IMR-90 (cell line): ENCODE measurements at regions not wholly inside any gene's neighbourhood (a gene's known extent, or its start where the extent isn't known, plus 50 kb on each side); places are given as distances from the start of the nearest gene placed in this dataset.

Source experiments
- BHLHE40 ChIP-seq: fragments of 150-350 bp; IDR thresholded peaks from 2 replicates; pipeline ENCODE4 v1.6.1; 2016; ENCODE audit warnings: mild to moderate bottlenecking, low read depth, low read length
- CEBPB ChIP-seq: IDR thresholded peaks from 2 replicates; pipeline ENCODE4 v1.6.1; 2012; ENCODE audit warnings: low read depth, low read length, improper control_type of control experiment
- POLR2A ChIP-seq: IDR thresholded peaks from 2 replicates; pipeline ENCODE4 v1.6.1; 2012; ENCODE audit warnings: mild to moderate bottlenecking, low read depth, low read length
- RAD21 ChIP-seq: IDR thresholded peaks from 2 replicates; pipeline ENCODE4 v1.6.1; 2012; ENCODE audit warnings: low read length, improper control_type of control experiment
- RCOR1 ChIP-seq: IDR thresholded peaks from 2 replicates; pipeline ENCODE4 v1.6.1; 2012; ENCODE audit warnings: mild to moderate bottlenecking, low read length, improper control_type of control experiment; ENCODE audit not compliant: insufficient replicate concordance
- SMC3 ChIP-seq: fragments of 150-350 bp; IDR thresholded peaks from 2 replicates; pipeline ENCODE4 v1.6.1; 2016; ENCODE audit warnings: low read depth, mild to moderate bottlenecking, antibody characterized with exemption, low read length, moderate library complexity
- TF ChIP-seq, protein P1 (sequence below): conservative IDR thresholded peaks from 2 replicates; pipeline ENCODE4 v1.5.1; 2012; ENCODE audit warnings: mild to moderate bottlenecking, low read depth, low read length, improper control_type of control experiment

DNA sequence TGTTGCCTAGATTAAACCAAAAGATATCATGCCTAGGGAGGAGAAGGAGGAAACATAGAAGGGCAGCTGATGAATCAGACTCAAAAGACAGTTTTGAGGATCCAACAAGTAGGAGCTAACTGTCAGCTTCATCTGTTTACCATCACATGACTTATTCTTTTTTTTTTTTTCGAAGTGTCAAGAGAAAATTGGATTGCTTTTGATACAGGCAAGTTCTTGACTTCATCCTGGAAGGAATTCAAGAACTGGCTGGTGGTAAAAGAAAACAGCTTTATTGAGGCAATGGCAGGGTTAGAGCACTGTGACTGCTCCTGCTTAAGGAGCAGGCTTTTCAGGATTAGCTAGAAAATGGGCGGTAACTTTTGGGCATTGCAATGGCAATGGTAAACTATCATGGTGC lies 227.5 kb upstream of the KCNMB2 start:
- TF ChIP-seq SMC3 = no peak
- TF ChIP-seq POLR2A = no peak
- TF ChIP-seq BHLHE40 = no peak
- TF ChIP-seq, protein P1, sequence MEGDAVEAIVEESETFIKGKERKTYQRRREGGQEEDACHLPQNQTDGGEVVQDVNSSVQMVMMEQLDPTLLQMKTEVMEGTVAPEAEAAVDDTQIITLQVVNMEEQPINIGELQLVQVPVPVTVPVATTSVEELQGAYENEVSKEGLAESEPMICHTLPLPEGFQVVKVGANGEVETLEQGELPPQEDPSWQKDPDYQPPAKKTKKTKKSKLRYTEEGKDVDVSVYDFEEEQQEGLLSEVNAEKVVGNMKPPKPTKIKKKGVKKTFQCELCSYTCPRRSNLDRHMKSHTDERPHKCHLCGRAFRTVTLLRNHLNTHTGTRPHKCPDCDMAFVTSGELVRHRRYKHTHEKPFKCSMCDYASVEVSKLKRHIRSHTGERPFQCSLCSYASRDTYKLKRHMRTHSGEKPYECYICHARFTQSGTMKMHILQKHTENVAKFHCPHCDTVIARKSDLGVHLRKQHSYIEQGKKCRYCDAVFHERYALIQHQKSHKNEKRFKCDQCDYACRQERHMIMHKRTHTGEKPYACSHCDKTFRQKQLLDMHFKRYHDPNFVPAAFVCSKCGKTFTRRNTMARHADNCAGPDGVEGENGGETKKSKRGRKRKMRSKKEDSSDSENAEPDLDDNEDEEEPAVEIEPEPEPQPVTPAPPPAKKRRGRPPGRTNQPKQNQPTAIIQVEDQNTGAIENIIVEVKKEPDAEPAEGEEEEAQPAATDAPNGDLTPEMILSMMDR = no peak
- TF ChIP-seq RAD21 = no peak
- TF ChIP-seq RCOR1 = no peak
- TF ChIP-seq CEBPB = no peak
